ENCODE measurements at regions not wholly inside any gene's neighbourhood (a gene's known extent, or its start where the extent isn't known, plus 50 kb on each side); places are given as distances from the start of the nearest gene placed in this dataset.

- Mint-ChIP-seq H3K27me3 (peaks cover 3% of the 10 kb centered on the region), H3K9me3 (no peaks in the 10 kb centered on the region), H3K36me3 (no peaks in the 10 kb centered on the region), H3K4me3 (no peak overlapping the region), H3K27ac (no peak overlapping the region), H3K4me1 (ENCODE audit: unreplicated experiment) (peaks cover 4% of the 10 kb centered on the region)
- no peak for DNase-seq (ENCODE audit: extremely low spot score, unreplicated experiment)
- TF ChIP-seq CTCF (conservative IDR thresholded peaks at IDR 0.05), result no peak
These were observed 479.0 kb downstream of the TDRD15 start for GRCh38 chr2:21602789-21603188.

GRCh38 chr2:21607572-21607971, 483.8 kb downstream of the TDRD15 start:
- Mint-ChIP-seq H3K27ac (no peak overlapping the region), H3K4me1 (ENCODE audit: unreplicated experiment) (no peaks in the 10 kb centered on the region), H3K27me3 (peaks cover 4% of the 10 kb centered on the region), H3K9me3 (no peaks in the 10 kb centered on the region), H3K4me3 (no peak overlapping the region), H3K36me3 (no peaks in the 10 kb centered on the region)
- no peak for TF ChIP-seq CTCF (conservative IDR thresholded peaks at IDR 0.05)
- DNase-seq (ENCODE audit: extremely low spot score, unreplicated experiment), result no peak

- Mint-ChIP-seq H3K27me3 (peaks cover 4% of the 10 kb centered on the region), H3K4me1 (ENCODE audit: unreplicated experiment) (no peaks in the 10 kb centered on the region), H3K36me3 (no peaks in the 10 kb centered on the region), H3K4me3 (no peak overlapping the region), H3K27ac (no peak overlapping the region), H3K9me3 (no peaks in the 10 kb centered on the region)
- TF ChIP-seq CTCF (conservative IDR thresholded peaks at IDR 0.05), result no peak
- no peak for DNase-seq (ENCODE audit: extremely low spot score, unreplicated experiment)
These were observed 486.5 kb downstream of the TDRD15 start for GRCh38 chr2:21610304-21610703.

- DNase-seq (ENCODE audit: extremely low spot score, unreplicated experiment), result no peak
- no peaks in the 10 kb centered on the region for H3K4me1 Mint-ChIP-seq (ENCODE audit: unreplicated experiment)
- no peaks in the 10 kb centered on the region for H3K36me3 Mint-ChIP-seq
- H3K27me3 Mint-ChIP-seq, result no peaks in the 10 kb centered on the region
- no peaks in the 10 kb centered on the region for H3K9me3 Mint-ChIP-seq
- no peak overlapping the region for H3K27ac Mint-ChIP-seq
- no peak for TF ChIP-seq CTCF (conservative IDR thresholded peaks at IDR 0.05)
- no peak overlapping the region for H3K4me3 Mint-ChIP-seq
These were observed 494.2 kb downstream of the TDRD15 start for GRCh38 chr2:21617885-21618434.

GRCh38 chr2:21620771-21621170, 497.0 kb downstream of the TDRD15 start:
- H3K4me3 Mint-ChIP-seq, result no peak overlapping the region
- H3K9me3 Mint-ChIP-seq, result no peaks in the 10 kb centered on the region
- no peak overlapping the region for H3K27ac Mint-ChIP-seq
- DNase-seq (ENCODE audit: extremely low spot score, unreplicated experiment), result no peak
- H3K27me3 Mint-ChIP-seq, result peaks cover 4% of the 10 kb centered on the region
- no peak for TF ChIP-seq CTCF (conservative IDR thresholded peaks at IDR 0.05)
- H3K36me3 Mint-ChIP-seq, result no peaks in the 10 kb centered on the region
- H3K4me1 Mint-ChIP-seq (ENCODE audit: unreplicated experiment), result no peaks in the 10 kb centered on the region

- no peak for DNase-seq (ENCODE audit: extremely low spot score, unreplicated experiment)
- no peak for TF ChIP-seq CTCF (conservative IDR thresholded peaks at IDR 0.05)
- Mint-ChIP-seq H3K9me3 (no peaks in the 10 kb centered on the region), H3K36me3 (no peaks in the 10 kb centered on the region), H3K27me3 (peaks cover 4% of the 10 kb centered on the region), H3K27ac (no peak overlapping the region), H3K4me1 (ENCODE audit: unreplicated experiment) (no peaks in the 10 kb centered on the region), H3K4me3 (no peak overlapping the region)
These were observed 504.2 kb downstream of the TDRD15 start for GRCh38 chr2:21627938-21628337.
